Peyer's patch (tissue), 4 donors: ENCODE measurements at regions not wholly inside any gene's neighbourhood (a gene's known extent, or its start where the extent isn't known, plus 50 kb on each side); places are given as distances from the start of the nearest gene placed in this dataset.

ENCODE experiments used
- POLR2A ChIP-seq, 2 donors: fragments of 450-650 bp; IDR thresholded peaks; one replicate each; pipeline ENCODE4 v1.5.1; 2017; ENCODE audit warnings: antibody characterized with exemption in 2 of 2, mild to moderate bottlenecking in 2 of 2, moderate library complexity in 2 of 2
- TF ChIP-seq, protein P1 (sequence below), 6 experiments: fragments of 450-650 bp in 4 of 6; fragments of 200-600 bp in 2 of 6; sonication (generic) in 1 of 6; IDR thresholded peaks; one replicate each; pipeline ENCODE4 v1.5.1; 2017 to 2019; ENCODE audit warnings: antibody characterized with exemption in 6 of 6, mild to moderate bottlenecking in 3 of 6, moderate library complexity in 1 of 6

DNA sequence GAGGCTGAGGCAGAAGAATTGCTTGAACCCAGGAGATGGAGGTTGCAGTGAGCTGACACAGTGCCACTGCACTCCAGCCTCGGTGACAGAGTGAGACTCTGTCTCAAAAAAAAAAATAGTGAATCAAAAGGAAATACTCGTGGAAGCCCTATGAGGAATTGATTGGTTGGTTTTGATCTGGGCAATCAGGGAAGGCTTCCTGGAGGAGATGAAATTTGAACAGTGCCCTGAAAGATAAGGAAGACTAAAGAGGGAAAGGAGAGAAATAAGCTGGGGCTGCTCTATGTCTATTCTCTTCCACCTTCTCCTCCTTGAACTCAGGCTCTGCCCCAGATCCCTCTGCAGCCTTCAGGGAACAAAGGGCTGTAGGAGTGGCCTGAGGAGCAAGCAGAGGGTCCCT, 54.1 kb downstream of the IRF2BPL start:
- TF ChIP-seq POLR2A (IDR thresholded peaks at IDR 0.05): no peak
- TF ChIP-seq, protein P1, sequence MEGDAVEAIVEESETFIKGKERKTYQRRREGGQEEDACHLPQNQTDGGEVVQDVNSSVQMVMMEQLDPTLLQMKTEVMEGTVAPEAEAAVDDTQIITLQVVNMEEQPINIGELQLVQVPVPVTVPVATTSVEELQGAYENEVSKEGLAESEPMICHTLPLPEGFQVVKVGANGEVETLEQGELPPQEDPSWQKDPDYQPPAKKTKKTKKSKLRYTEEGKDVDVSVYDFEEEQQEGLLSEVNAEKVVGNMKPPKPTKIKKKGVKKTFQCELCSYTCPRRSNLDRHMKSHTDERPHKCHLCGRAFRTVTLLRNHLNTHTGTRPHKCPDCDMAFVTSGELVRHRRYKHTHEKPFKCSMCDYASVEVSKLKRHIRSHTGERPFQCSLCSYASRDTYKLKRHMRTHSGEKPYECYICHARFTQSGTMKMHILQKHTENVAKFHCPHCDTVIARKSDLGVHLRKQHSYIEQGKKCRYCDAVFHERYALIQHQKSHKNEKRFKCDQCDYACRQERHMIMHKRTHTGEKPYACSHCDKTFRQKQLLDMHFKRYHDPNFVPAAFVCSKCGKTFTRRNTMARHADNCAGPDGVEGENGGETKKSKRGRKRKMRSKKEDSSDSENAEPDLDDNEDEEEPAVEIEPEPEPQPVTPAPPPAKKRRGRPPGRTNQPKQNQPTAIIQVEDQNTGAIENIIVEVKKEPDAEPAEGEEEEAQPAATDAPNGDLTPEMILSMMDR (IDR thresholded peaks at IDR 0.05): no peak
